Kidney glomerular epithelial cell (primary cell): ENCODE measurements at regions not wholly inside any gene's neighbourhood (a gene's known extent, or its start where the extent isn't known, plus 50 kb on each side); places are given as distances from the start of the nearest gene placed in this dataset.

Experiments used
- DNase-seq: peaks from one replicate; lab custom pipeline; 2025; lab: John Stamatoyannopoulos, UW

DNA sequence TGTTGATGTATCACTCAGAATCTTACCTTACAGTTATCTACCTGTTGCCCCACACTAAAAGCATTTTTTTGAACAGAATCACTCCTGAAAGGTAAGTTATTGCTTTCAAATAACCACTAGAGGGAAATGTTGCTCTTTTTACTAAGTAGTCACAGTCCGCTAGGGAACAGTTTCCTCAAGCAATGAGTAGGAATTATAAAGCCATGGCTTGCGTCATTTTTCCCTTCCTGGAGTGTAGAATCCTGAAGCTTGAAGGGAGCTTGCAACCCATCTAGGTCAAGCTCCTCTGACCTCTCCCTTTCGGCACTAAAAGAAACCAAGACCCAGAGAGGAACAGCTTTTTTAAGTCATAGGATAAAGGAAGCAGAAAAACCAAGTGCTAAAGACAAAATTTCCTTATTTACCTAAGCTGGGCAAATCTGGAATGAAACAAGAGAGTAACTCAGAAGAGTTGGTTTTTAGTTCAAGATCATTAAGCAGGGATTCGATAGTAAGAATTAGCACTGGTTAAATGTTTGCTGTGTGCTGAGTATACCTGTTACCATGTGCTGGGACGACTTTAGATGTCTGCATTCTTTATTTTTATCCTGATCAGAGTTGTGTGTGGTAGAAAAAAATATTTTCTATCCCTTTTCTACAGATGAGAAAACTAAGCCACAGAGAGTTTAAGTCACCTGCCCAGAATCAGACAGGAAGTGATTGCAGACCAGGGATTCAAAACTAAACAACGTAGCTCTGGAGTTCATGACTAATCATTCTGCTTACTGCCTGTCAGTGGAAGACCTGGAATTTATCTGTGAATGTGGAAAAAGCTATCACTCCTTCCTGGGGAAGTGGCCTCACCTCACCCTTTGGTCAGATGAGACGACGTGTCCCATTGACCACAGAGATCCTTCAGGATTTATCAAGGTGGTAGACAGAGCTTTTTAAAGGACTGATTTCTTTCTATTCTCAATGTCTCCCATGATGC lies 631.5 kb downstream of the RAB28 start:
- DNase-seq = peak; percentile 84

DNA sequence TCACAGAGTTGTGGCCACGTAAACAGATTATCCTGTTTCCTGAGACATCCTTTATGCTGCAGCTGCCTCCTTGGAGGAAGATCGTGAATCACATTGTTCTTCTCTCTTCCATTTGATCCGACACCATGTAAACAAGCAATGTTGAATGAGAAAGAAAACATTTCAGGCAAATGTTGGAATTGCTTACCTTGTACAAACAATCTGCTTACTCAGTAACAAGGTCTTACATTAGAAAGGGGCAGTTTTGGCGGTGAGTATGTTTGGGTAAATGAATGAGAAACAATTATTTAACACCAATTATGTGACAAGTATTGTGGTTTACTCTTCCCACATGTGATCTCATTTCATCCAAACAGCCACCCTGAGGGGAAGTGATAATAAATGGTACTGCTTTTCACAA lies 637.8 kb downstream of the RAB28 start:
- no peak for DNase-seq

GRCh38 chr4:12844141-12844540 lies 640.0 kb downstream of the RAB28 start:
- DNase-seq = no peak

DNA sequence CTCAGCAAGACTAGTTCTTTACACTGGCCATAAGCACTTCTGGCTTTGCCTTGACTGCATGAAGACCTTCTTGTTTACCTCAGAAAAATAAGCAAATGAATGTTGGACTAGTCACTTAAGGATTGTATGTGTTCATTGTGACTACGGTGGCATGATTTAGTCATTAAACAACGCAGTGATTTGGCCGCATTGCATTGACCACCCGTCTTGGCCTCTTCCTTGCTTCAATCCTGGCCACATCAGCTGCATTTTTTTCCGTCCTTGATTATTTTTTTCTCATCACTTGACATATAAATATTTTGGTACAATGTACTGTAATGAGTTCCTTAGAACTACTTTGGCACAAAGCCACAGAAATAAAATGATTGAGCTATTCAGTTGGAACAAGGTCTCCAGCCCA lies 656.2 kb downstream of the RAB28 start:
- no peak for DNase-seq

GRCh38 chr4:12791536-12791935 lies 692.6 kb downstream of the RAB28 start:
- DNase-seq = no peak

GRCh38 chr4:12787261-12787660 lies 696.9 kb downstream of the RAB28 start:
- no peak for DNase-seq

DNA sequence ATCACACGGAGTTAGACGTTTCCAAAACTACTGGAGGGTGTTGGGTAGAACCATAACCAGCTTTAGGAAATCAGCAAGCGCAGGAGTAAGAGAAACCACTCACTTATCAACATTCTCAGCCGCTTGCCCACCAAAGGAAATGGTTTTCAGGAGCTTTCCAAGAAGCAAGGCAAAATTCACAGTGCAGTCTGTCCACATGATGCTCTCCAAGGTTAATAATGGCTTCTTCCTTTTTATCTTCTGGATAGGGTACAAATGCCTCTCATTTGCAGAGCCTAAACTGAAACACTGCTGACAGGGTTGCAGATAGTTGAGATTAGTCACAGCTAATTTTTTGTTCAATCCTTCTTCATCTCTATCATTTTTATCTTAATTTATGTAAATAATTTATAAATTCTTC lies 705.4 kb downstream of the RAB28 start:
- DNase-seq = no peak

- DNase-seq = no peak
Measured at GRCh38 chr4:12778191-12778590, 705.9 kb downstream of the RAB28 start.

- DNase-seq = no peak
Measured at GRCh38 chr4:12770351-12770750, 713.8 kb downstream of the RAB28 start.

DNA sequence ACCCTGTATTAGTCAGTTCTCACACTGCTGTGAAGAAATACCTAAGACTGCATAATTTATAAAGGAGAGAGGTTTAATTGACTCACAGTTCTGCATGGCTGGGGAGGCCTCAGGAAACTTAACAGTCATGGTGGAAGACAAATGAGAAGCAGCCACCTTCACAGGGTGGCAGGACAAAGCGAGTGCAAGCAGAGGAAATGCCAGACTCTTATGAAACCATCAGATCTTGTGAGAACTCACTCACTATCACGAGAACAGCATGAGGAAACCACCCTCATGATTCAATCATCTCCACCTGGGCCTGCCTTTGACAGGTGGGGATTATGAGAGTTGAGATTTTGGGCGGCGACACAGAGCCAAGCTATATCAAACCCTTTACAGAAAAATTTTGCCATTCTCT lies 722.4 kb downstream of the RAB28 start:
- DNase-seq = no peak

DNA sequence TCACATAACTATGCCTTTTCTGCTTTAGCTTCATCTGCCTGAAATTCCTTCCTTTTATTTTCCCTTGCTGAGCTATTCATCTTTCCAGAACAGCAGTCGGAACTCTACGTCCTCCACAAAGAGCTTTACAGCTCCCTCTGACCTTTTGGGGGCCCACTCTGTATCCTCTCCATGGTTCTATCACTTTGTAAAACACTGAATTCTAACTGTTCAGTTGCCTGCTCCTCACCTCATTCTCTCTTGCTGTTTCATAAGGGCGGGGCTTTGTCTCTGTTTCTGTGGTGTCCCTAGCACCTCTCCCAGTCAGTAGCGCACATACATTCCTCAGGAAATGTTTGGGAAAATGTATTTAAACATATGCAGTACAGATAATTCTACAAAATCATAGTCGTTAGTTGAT lies 737.0 kb downstream of the RAB28 start:
- DNase-seq = no peak

DNA sequence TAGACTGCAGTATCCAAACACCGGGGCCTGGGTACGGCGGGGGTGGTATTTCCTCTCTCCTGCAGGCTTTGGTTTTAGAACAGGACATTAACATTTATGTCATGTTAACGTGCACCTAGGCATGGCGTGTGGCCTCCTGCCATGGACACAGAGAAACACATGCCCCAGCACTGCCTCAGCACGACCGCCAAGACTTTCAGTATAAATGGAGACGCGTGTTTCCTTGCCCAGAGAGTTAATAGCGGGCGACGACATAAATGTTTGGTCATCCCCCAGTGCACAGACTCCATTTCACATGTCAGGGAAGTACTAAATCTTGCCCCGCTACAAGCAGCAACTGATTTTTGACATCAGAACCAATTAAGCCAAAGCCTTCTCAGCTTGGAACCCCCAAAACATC lies 737.9 kb downstream of the RAB28 start:
- no peak for DNase-seq

GRCh38 chr4:12734586-12734985 lies 749.6 kb downstream of the RAB28 start:
- no peak for DNase-seq

- DNase-seq = peak; percentile 13
Measured at GRCh38 chr4:12729384-12729783, 754.8 kb downstream of the RAB28 start.

GRCh38 chr4:12724510-12724909 lies 759.6 kb downstream of the RAB28 start:
- no peak for DNase-seq

GRCh38 chr4:12723849-12724447 lies 760.2 kb downstream of the RAB28 start:
- DNase-seq = no peak

DNA sequence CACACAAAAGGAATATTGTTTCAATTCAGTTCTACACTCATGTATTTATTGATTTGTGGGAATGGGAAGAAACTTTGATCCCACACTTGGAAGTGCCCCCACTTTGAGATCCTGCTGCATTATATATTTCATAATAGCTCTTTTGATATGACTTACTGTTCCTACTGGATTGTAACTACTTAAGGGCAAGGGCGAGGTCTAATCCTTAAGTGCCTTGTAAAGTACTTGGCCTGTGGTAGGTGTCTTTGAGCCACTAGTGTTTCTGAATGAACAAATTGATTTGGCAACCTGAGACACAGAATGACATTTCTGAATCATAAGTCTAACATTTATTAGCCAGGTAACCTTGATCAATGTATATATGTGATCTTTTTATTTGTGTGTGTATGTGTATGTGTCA lies 767.2 kb downstream of the RAB28 start:
- DNase-seq = no peak

DNA sequence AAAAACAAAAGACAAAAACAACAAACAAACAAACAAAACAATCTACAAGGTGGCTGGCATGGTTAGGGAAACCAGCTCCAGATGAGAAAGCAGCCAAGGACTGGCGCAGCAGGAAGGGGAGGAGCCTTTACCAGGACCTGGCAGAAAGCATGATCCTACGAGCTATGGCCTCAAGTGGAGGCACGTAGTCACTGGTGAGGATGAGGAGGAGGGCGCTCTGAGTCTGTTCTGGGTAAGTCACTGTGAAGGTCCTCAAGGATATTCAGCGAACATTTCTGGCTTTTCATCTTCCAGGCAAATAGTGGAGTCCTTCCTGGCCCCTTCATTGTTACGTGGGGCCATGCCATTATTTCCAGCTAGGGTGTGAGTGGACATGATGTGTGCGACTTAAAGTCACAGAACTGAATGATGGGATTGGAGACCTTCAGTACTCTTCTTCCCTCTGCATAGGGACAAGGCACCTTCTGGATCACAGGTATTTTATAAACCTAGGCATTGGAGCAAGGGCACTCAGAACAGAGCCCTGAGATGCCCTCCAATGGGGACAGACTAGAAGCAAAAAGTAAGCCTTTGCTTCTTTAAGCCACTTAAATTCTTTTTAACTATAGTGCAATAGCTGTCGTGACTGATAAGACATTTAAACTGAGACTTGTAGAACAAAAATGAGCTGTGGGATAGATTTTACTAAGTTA lies 771.3 kb downstream of the RAB28 start:
- no peak for DNase-seq

DNA sequence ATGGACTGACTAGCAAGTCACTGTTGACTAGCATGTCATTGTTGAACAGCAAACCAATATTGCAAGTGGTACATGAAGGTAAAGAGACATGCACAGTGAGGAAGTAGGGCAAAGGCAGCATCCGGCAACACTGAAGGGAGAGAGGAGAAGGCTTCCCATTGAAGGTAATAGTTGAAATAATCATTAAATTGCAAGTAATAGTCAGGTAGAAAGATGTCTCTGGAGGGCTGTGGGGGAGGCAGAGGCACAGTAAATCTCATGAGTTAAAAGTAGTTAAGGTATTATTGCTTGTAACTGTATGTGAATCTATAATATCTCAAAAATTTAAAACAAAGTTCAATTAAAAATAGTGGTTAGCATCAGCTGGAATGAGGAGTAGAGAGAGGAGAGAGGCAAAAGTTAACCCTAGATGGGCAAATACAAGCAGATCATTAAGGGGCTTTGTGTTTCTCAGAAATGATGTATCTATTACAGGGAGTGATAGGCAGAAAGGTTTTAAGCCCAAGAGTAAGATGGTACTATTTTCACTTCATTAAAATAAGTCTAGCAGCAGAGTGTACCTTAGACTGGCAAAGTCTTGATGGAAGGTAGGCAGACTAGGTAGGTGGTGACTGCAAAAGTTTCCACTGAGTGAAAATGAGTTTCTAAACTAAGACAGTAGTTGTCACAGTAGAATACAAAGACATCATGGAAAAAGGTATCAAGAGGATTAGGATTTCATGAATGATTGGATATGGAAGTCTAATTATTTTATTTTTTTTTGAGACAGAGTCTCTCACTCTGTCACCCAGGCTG lies 776.6 kb downstream of the RAB28 start:
- no peak for DNase-seq

DNA sequence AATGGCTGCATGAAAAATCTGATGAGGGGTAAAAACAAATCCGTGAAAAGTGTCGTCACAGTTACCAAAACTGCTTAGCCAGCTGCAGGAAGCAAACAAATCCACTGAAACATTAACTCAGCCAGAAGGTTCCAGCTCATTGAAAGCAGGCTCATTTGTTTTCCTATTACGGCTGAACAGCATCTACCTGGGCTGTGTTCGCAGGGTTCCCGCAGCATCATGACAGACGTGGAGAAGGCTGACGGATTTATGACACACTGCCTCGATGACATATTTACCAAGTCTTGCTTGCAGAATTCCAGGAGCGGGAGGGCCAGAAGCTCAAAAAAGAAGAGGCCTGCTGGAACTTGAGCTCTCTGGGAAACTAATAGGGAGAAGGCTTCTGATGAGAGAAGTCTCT lies 781.1 kb downstream of the RAB28 start:
- no peak for DNase-seq

- DNase-seq = no peak
Measured at GRCh38 chr4:12701384-12701783, 782.8 kb downstream of the RAB28 start.

DNA sequence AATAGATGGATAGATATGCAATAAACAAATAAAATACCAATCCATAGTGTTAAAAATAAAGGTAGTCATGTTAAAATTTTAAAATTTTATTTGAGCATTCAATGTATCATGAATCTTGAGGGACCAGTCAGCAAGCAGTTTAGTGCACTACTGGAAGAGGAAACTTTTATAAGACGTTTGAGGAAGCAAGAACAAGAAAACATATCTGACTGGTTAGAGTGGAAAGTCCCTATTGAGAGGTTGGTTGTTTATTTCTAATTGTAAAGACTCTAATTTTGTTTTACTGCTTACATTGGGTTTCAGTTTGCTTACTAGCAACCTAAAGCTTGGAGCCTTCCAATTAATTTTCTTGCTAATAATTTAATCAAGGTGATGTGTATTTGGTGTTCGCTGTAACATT lies 786.2 kb downstream of the RAB28 start:
- DNase-seq = no peak
